CD14-positive monocyte (primary cell): ENCODE measurements at regions not wholly inside any gene's neighbourhood (a gene's known extent, or its start where the extent isn't known, plus 50 kb on each side); places are given as distances from the start of the nearest gene placed in this dataset.

Experiments used
- DNase-seq, 3 donors: peaks; one replicate each; pipeline ENCODE4 v3.0.0-alpha.2; 2011 to 2022
- H2AFZ ChIP-seq: 2 replicates; pipeline ENCODE4 v1.6.0; 2012; ENCODE audit warnings: mild to moderate bottlenecking, low read depth, low read length, inconsistent platforms; ENCODE audit not compliant: insufficient read depth, poor library complexity, severe bottlenecking
- H3K27ac ChIP-seq, 2 donors: 1 replicate in 1 of 2; 2 replicates in 1 of 2; pipeline ENCODE4 v1.5.1; 2012 to 2013; ENCODE audit warnings: low read length in 2 of 2, control low read depth in 1 of 2, inconsistent platforms in 1 of 2, low read depth in 1 of 2, mild to moderate bottlenecking in 1 of 2
- H3K27me3 ChIP-seq, 2 donors: one replicate each; pipeline versions ENCODE4 v1.6.0 to v1.6.1; 2011 to 2013; ENCODE audit warnings: low read length in 2 of 2; ENCODE audit not compliant: control insufficient read depth in 2 of 2, insufficient read depth in 2 of 2
- H3K36me3 ChIP-seq, 2 donors: replicated peaks in 1 of 2; 1 replicate in 1 of 2; 2 replicates in 1 of 2; pipeline versions ENCODE4 v1.5.1 to v1.6.1; 2012 to 2013; ENCODE audit warnings: low read length in 2 of 2, control low read depth in 1 of 2, inconsistent platforms in 1 of 2, mild to moderate bottlenecking in 1 of 2; ENCODE audit not compliant: insufficient read depth in 2 of 2, control insufficient read depth in 1 of 2
- H3K4me1 ChIP-seq, 2 donors: 1 replicate in 1 of 2; 2 replicates in 1 of 2; pipeline versions ENCODE4 v1.5.1 to v1.6.1; 2012 to 2013; ENCODE audit warnings: low read length in 2 of 2, control low read depth in 1 of 2, inconsistent platforms in 1 of 2, mild to moderate bottlenecking in 1 of 2, moderate library complexity in 1 of 2; ENCODE audit not compliant: insufficient read depth in 2 of 2, control insufficient read depth in 1 of 2
- H3K4me2 ChIP-seq: replicated peaks from 2 replicates; pipeline ENCODE3; 2012; ENCODE audit warnings: low read length, moderate library complexity, mild to moderate bottlenecking; ENCODE audit not compliant: poor library complexity, severe bottlenecking; ENCODE audit errors: extremely low read depth
- H3K4me3 ChIP-seq, 3 experiments: fragments of 200-600 bp in 1 of 3; sonication (generic) in 1 of 3; replicated peaks in 1 of 3; 1 replicate in 2 of 3; 2 replicates in 1 of 3; pipeline ENCODE4 v1.5.1; 2011 to 2013; ENCODE audit warnings: low read length in 3 of 3, mild to moderate bottlenecking in 3 of 3, control low read depth in 2 of 3, low read depth in 2 of 3, inconsistent platforms in 1 of 3, moderate library complexity in 1 of 3
- H3K79me2 ChIP-seq: 2 replicates; pipeline ENCODE4 v1.6.0; 2012; ENCODE audit warnings: mild to moderate bottlenecking, control low read depth, inconsistent platforms, low read length, moderate library complexity; ENCODE audit not compliant: insufficient read depth
- H3K9ac ChIP-seq: 2 replicates; pipeline ENCODE4 v1.6.0; 2017; ENCODE audit warnings: low read length, mild to moderate bottlenecking; ENCODE audit not compliant: insufficient read depth, poor library complexity, severe bottlenecking
- H3K9me3 ChIP-seq, 2 donors: replicated peaks in 1 of 2; 1 replicate in 1 of 2; 2 replicates in 1 of 2; pipeline versions ENCODE4 v1.5.1 to v1.6.1; 2012 to 2013; ENCODE audit warnings: low read length in 2 of 2, control low read depth in 1 of 2; ENCODE audit not compliant: control insufficient read depth in 1 of 2, insufficient read depth in 1 of 2
- H4K20me1 ChIP-seq: 2 replicates; pipeline ENCODE4 v1.6.0; 2012; ENCODE audit warnings: mild to moderate bottlenecking, low read length, control low read depth, moderate library complexity; ENCODE audit not compliant: insufficient read depth
- H3K27ac Mint-ChIP-seq, 7 donors: one replicate each; pipeline ENCODE4 v1.8.0; 2020; ENCODE audit warnings: mild to moderate bottlenecking in 7 of 7, mixed read lengths in 7 of 7, moderate library complexity in 6 of 7, inconsistent platforms in 2 of 7
- H3K27me3 Mint-ChIP-seq, 3 donors: one replicate each; pipeline ENCODE4 v1.8.0; 2021 to 2022; ENCODE audit warnings: low read depth in 3 of 3, mild to moderate bottlenecking in 3 of 3, mixed read lengths in 3 of 3, moderate library complexity in 3 of 3, inconsistent platforms in 1 of 3
- H3K36me3 Mint-ChIP-seq, 2 donors: one replicate each; pipeline ENCODE4 v1.8.0; 2020; ENCODE audit warnings: mixed read lengths in 2 of 2, inconsistent platforms in 1 of 2, mild to moderate bottlenecking in 1 of 2
- H3K4me1 Mint-ChIP-seq: one replicate; pipeline ENCODE4 v1.8.0; 2020; ENCODE audit warnings: mild to moderate bottlenecking, mixed read lengths
- H3K4me3 Mint-ChIP-seq, 2 donors: one replicate each; pipeline ENCODE4 v1.8.0; 2020; ENCODE audit warnings: mild to moderate bottlenecking in 2 of 2, mixed read lengths in 2 of 2, moderate library complexity in 1 of 2
- H3K9me3 Mint-ChIP-seq, 7 donors: one replicate each; pipeline ENCODE4 v1.8.0; 2020 to 2022; ENCODE audit warnings: mixed read lengths in 7 of 7, mild to moderate bottlenecking in 6 of 7, moderate library complexity in 6 of 7, inconsistent platforms in 2 of 7
- WGBS: methylation state at CpG from one replicate; pipeline ENCODE4 v1.1.5; 2013; ENCODE audit warnings: missing lambda C conversion rate; ENCODE audit not compliant: insufficient coverage; 5-methylcytosine and 5-hydroxymethylcytosine counted together
- intact Hi-C, 2 donors: fragments of 100-400 bp; cut with micrococcal nuclease; formaldehyde crosslinking; loops; one replicate each; pipeline versions ENCODE4 v1.15.0 to v1.15.1; 2023
- TF ChIP-seq, protein P1 (sequence below): fragments of 200-600 bp; IDR thresholded peaks from one replicate; pipeline ENCODE4 v1.8.0; 2022; ENCODE audit warnings: antibody characterized with exemption, mild to moderate bottlenecking

DNA sequence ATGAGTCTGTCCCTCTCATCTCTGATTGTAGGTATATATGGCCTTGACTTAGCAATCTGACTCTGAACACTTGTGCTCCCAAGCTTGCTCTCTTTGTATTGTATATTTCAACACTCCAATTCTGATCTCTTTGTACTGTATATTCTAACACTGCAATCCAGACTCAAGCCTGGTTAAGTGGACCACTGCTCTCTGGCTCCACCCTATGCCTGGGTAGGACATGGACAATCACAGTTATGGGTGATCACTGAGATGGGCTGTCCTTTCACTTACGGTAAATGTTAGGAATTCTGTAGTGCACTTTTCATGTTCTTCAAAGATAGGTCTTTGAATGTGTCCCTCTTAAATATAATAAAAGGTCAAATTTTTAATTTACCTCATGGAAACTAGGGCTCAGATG, 165.1 kb downstream of the TLR4 start:
- H3K27ac Mint-ChIP-seq: no peak overlapping the region
- H3K4me2 ChIP-seq: no peak overlapping the region
- no peaks in the 10 kb centered on the region for H3K9me3 ChIP-seq
- no peaks in the 10 kb centered on the region for H3K4me1 Mint-ChIP-seq
- no peaks in the 10 kb centered on the region for H4K20me1 ChIP-seq
- no peaks in the 10 kb centered on the region for H3K4me1 ChIP-seq
- no peak overlapping the region for H3K4me3 ChIP-seq
- no peak for DNase-seq
- H3K27ac ChIP-seq: no peak overlapping the region
- no peaks in the 10 kb centered on the region for H3K36me3 ChIP-seq
- peaks cover 7 to 13% (median 11%) of the 10 kb centered on the region in 3 donors for H3K27me3 Mint-ChIP-seq
- no peaks in the 10 kb centered on the region for H3K79me2 ChIP-seq
- no peaks in the 10 kb centered on the region for H3K36me3 Mint-ChIP-seq
- TF ChIP-seq, protein P1, sequence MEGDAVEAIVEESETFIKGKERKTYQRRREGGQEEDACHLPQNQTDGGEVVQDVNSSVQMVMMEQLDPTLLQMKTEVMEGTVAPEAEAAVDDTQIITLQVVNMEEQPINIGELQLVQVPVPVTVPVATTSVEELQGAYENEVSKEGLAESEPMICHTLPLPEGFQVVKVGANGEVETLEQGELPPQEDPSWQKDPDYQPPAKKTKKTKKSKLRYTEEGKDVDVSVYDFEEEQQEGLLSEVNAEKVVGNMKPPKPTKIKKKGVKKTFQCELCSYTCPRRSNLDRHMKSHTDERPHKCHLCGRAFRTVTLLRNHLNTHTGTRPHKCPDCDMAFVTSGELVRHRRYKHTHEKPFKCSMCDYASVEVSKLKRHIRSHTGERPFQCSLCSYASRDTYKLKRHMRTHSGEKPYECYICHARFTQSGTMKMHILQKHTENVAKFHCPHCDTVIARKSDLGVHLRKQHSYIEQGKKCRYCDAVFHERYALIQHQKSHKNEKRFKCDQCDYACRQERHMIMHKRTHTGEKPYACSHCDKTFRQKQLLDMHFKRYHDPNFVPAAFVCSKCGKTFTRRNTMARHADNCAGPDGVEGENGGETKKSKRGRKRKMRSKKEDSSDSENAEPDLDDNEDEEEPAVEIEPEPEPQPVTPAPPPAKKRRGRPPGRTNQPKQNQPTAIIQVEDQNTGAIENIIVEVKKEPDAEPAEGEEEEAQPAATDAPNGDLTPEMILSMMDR: peak; percentile 26
- no CpG with 5 or more reads among the region's 1 CpG for whole genome bisulfite sequencing
- intact Hi-C loops: no loop called here
- H3K27me3 ChIP-seq: peaks cover 4 to 6% of the 10 kb centered on the region in 2 donors
- peaks cover 0 to 2% (median 0%) of the 10 kb centered on the region in 7 donors for H3K9me3 Mint-ChIP-seq
- no peak overlapping the region for H3K4me3 Mint-ChIP-seq
- H3K9ac ChIP-seq: no peak overlapping the region
- no peak overlapping the region for H2AFZ ChIP-seq

DNA sequence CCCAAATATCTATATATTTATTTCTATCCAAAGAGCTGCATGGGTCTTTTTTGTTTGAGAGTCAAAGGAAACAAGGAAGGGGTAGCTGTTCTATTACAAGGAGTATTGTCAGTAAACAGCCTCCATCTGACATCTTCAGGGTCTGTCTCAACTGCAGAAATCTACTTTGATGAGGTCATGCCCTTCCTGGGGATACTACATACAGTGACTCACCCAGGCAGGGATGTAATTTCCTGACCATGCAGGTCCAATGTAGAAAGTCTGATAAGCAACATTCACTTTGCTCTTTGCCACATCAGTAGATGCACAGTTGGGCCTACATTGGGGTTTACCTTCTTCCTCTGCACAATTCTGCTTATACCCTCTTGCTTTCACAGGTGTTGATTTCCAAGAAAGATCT, 165.5 kb downstream of the TLR4 start:
- no peak overlapping the region for H3K4me3 ChIP-seq
- H3K36me3 ChIP-seq: no peaks in the 10 kb centered on the region
- no peak overlapping the region for H3K9ac ChIP-seq
- intact Hi-C loops: no loop called here
- peaks cover under 1 to 6% of the 10 kb centered on the region in 2 donors for H3K27me3 ChIP-seq
- H4K20me1 ChIP-seq: no peaks in the 10 kb centered on the region
- H3K27ac ChIP-seq: no peak overlapping the region
- H3K4me1 ChIP-seq: no peaks in the 10 kb centered on the region
- Mint-ChIP-seq H3K27ac (no peak overlapping the region), H3K36me3 (no peaks in the 10 kb centered on the region), H3K27me3 (peaks cover 7 to 11% (median 11%) of the 10 kb centered on the region in 3 donors), H3K9me3 (peaks cover 0 to 2% (median 0%) of the 10 kb centered on the region in 7 donors), H3K4me1 (no peaks in the 10 kb centered on the region), H3K4me3 (no peak overlapping the region)
- H2AFZ ChIP-seq: no peak overlapping the region
- no peaks in the 10 kb centered on the region for H3K79me2 ChIP-seq
- DNase-seq: peak in 2 of 3 donors; percentile 3 to 57
- TF ChIP-seq, protein P1: no peak
- H3K4me2 ChIP-seq: no peak overlapping the region
- no peaks in the 10 kb centered on the region for H3K9me3 ChIP-seq
